GM19463 (cell line): ENCODE measurements at regions not wholly inside any gene's neighbourhood (a gene's known extent, or its start where the extent isn't known, plus 50 kb on each side); places are given as distances from the start of the nearest gene placed in this dataset.

ENCODE experiments used
- ATAC-seq: cut with Tn5 transposase; IDR thresholded peaks from one replicate; pipeline ENCODE4 v1.9.1; 2021; ENCODE audit warnings: mild to moderate bottlenecking, moderate library complexity; ENCODE audit not compliant: unreplicated experiment

- ATAC-seq = no peak
Observed at GRCh38 chr16:51445250-51445649, 294.2 kb upstream of the SALL1 start.

- no peak for ATAC-seq
Observed at GRCh38 chr16:51443934-51444333, 292.9 kb upstream of the SALL1 start.

GRCh38 chr16:51442141-51442870, 291.2 kb upstream of the SALL1 start:
- ATAC-seq = no peak

GRCh38 chr16:51440131-51440889, 289.2 kb upstream of the SALL1 start:
- no peak for ATAC-seq

GRCh38 chr16:51439271-51439670, 288.2 kb upstream of the SALL1 start:
- ATAC-seq = no peak

- ATAC-seq = no peak
Observed at GRCh38 chr16:51436742-51437141, 285.7 kb upstream of the SALL1 start.

- no peak for ATAC-seq
Observed at GRCh38 chr16:51434567-51435198, 283.6 kb upstream of the SALL1 start.

GRCh38 chr16:51433599-51433998, 282.5 kb upstream of the SALL1 start:
- no peak for ATAC-seq

- ATAC-seq = no peak
Observed at GRCh38 chr16:51431517-51432241, 280.6 kb upstream of the SALL1 start.

- ATAC-seq = no peak
Observed at GRCh38 chr16:51430716-51431369, 279.8 kb upstream of the SALL1 start.

GRCh38 chr16:51429041-51429440, 278.0 kb upstream of the SALL1 start:
- no peak for ATAC-seq

GRCh38 chr16:51427085-51427484, 276.0 kb upstream of the SALL1 start:
- no peak for ATAC-seq

GRCh38 chr16:51426276-51426675, 275.2 kb upstream of the SALL1 start:
- no peak for ATAC-seq

GRCh38 chr16:51420247-51420646, 269.2 kb upstream of the SALL1 start:
- no peak for ATAC-seq

GRCh38 chr16:51419768-51420167, 268.7 kb upstream of the SALL1 start:
- ATAC-seq = no peak

- no peak for ATAC-seq
Observed at GRCh38 chr16:51418258-51418657, 267.2 kb upstream of the SALL1 start.

- no peak for ATAC-seq
Observed at GRCh38 chr16:51416926-51417325, 265.9 kb upstream of the SALL1 start.

GRCh38 chr16:51410125-51410524, 259.1 kb upstream of the SALL1 start:
- no peak for ATAC-seq

- ATAC-seq = no peak
Observed at GRCh38 chr16:51409001-51409675, 258.1 kb upstream of the SALL1 start.

GRCh38 chr16:51408357-51408756, 257.3 kb upstream of the SALL1 start:
- peak; percentile 46 for ATAC-seq
